HG03159 (cell line): ENCODE measurements at regions not wholly inside any gene's neighbourhood (a gene's known extent, or its start where the extent isn't known, plus 50 kb on each side); places are given as distances from the start of the nearest gene placed in this dataset.
A peak's percentile ranks its signal among the peaks of the same experiment; 100 is the strongest.

Experiments
- ATAC-seq: cut with Tn5 transposase; IDR thresholded peaks from one replicate; pipeline ENCODE4 v1.9.1; 2021; ENCODE audit warnings: mild to moderate bottlenecking, moderate library complexity; ENCODE audit not compliant: unreplicated experiment

GRCh38 chr5:106923409-106923808 lies 747.3 kb downstream of the EFNA5 start:
- ATAC-seq, result no peak

GRCh38 chr5:106921567-106921966 lies 749.2 kb downstream of the EFNA5 start:
- ATAC-seq, result no peak

GRCh38 chr5:106910486-106910885 lies 760.3 kb downstream of the EFNA5 start:
- no peak for ATAC-seq

- ATAC-seq, result no peak
These were observed 761.0 kb downstream of the EFNA5 start for GRCh38 chr5:106909716-106910115.

- no peak for ATAC-seq
These were observed 762.8 kb downstream of the EFNA5 start for GRCh38 chr5:106907979-106908378.

- no peak for ATAC-seq
These were observed 764.5 kb downstream of the EFNA5 start for GRCh38 chr5:106906199-106906598.

- ATAC-seq, result no peak
These were observed 775.8 kb downstream of the EFNA5 start for GRCh38 chr5:106894964-106895363.

GRCh38 chr5:106882035-106882434 lies 788.7 kb downstream of the EFNA5 start:
- ATAC-seq, result no peak

- no peak for ATAC-seq
These were observed 790.1 kb downstream of the EFNA5 start for GRCh38 chr5:106880656-106881055.

- ATAC-seq, result no peak
These were observed 792.9 kb downstream of the EFNA5 start for GRCh38 chr5:106877881-106878280.

GRCh38 chr5:106876665-106877194 lies 794.0 kb downstream of the EFNA5 start:
- ATAC-seq, result no peak

- ATAC-seq, result no peak
These were observed 794.5 kb downstream of the EFNA5 start for GRCh38 chr5:106876298-106876622.

GRCh38 chr5:106875591-106876297 lies 795.0 kb downstream of the EFNA5 start:
- ATAC-seq, result peak; percentile 64

- ATAC-seq, result no peak
These were observed 795.8 kb downstream of the EFNA5 start for GRCh38 chr5:106874974-106875373.

- no peak for ATAC-seq
These were observed 796.2 kb downstream of the EFNA5 start for GRCh38 chr5:106874531-106874930.

GRCh38 chr5:106873568-106873967 lies 797.2 kb downstream of the EFNA5 start:
- no peak for ATAC-seq

GRCh38 chr5:106865279-106865678 lies 805.5 kb downstream of the EFNA5 start:
- no peak for ATAC-seq

GRCh38 chr5:106862450-106863193 lies 808.1 kb downstream of the EFNA5 start:
- ATAC-seq, result no peak

- ATAC-seq, result peak; percentile 77
These were observed 810.2 kb downstream of the EFNA5 start for GRCh38 chr5:106860398-106861044.

GRCh38 chr5:106858616-106859015 lies 812.1 kb downstream of the EFNA5 start:
- no peak for ATAC-seq

GRCh38 chr5:106854922-106855321 lies 815.8 kb downstream of the EFNA5 start:
- ATAC-seq, result no peak
